Peyer's patch (tissue), 4 donors: ENCODE measurements at regions not wholly inside any gene's neighbourhood (a gene's known extent, or its start where the extent isn't known, plus 50 kb on each side); places are given as distances from the start of the nearest gene placed in this dataset.

Experiments
- POLR2A ChIP-seq, 2 donors: fragments of 450-650 bp; IDR thresholded peaks; one replicate each; pipeline ENCODE4 v1.5.1; 2017; ENCODE audit warnings: antibody characterized with exemption in 2 of 2, mild to moderate bottlenecking in 2 of 2, moderate library complexity in 2 of 2
- TF ChIP-seq, protein P1 (sequence below), 6 experiments: fragments of 450-650 bp in 4 of 6; fragments of 200-600 bp in 2 of 6; sonication (generic) in 1 of 6; IDR thresholded peaks; one replicate each; pipeline ENCODE4 v1.5.1; 2017 to 2019; ENCODE audit warnings: antibody characterized with exemption in 6 of 6, mild to moderate bottlenecking in 3 of 6, moderate library complexity in 1 of 6

GRCh38 chr13:49859560-49859959, 67.1 kb upstream of the KPNA3 start:
- TF ChIP-seq POLR2A (IDR thresholded peaks at IDR 0.05): no peak
- TF ChIP-seq, protein P1, sequence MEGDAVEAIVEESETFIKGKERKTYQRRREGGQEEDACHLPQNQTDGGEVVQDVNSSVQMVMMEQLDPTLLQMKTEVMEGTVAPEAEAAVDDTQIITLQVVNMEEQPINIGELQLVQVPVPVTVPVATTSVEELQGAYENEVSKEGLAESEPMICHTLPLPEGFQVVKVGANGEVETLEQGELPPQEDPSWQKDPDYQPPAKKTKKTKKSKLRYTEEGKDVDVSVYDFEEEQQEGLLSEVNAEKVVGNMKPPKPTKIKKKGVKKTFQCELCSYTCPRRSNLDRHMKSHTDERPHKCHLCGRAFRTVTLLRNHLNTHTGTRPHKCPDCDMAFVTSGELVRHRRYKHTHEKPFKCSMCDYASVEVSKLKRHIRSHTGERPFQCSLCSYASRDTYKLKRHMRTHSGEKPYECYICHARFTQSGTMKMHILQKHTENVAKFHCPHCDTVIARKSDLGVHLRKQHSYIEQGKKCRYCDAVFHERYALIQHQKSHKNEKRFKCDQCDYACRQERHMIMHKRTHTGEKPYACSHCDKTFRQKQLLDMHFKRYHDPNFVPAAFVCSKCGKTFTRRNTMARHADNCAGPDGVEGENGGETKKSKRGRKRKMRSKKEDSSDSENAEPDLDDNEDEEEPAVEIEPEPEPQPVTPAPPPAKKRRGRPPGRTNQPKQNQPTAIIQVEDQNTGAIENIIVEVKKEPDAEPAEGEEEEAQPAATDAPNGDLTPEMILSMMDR (IDR thresholded peaks at IDR 0.05): no peak
